GM23338 (cell line): ENCODE measurements at regions not wholly inside any gene's neighbourhood (a gene's known extent, or its start where the extent isn't known, plus 50 kb on each side); places are given as distances from the start of the nearest gene placed in this dataset.

Experiments
- ATAC-seq: fragments of 200-7000 bp; cut with Tn5 transposase; 3 replicates; pipeline ENCODE4 v1.9.1; 2020
- DNase-seq: peaks from one replicate; pipeline ENCODE4 v3.0.0-alpha.2; 2015; ENCODE audit warnings: low spot score
- H2AFZ ChIP-seq: fragments of 200-600 bp; sonication (generic); 2 replicates; pipeline ENCODE4 v1.8.0; 2016; ENCODE audit warnings: antibody characterized with exemption, mild to moderate bottlenecking, moderate library complexity
- H3F3A ChIP-seq: fragments of 200-600 bp; sonication (generic); replicated peaks from 2 replicates; pipeline ENCODE4 v1.8.0; 2017; ENCODE audit warnings: antibody characterized with exemption, mixed run types, low read depth
- H3K27ac ChIP-seq: fragments of 200-600 bp; sonication (generic); 2 replicates; pipeline ENCODE4 v1.6.1; 2016; ENCODE audit warnings: low read depth
- H3K27me3 ChIP-seq: fragments of 200-600 bp; sonication (generic); 2 replicates; pipeline ENCODE4 v1.8.0; 2016; ENCODE audit warnings: mild to moderate bottlenecking, mixed run types, moderate library complexity; ENCODE audit not compliant: insufficient read depth
- H3K36me3 ChIP-seq: fragments of 200-600 bp; sonication (generic); 2 replicates; pipeline ENCODE4 v1.8.0; 2016; ENCODE audit warnings: mild to moderate bottlenecking; ENCODE audit not compliant: insufficient read depth
- H3K4me1 ChIP-seq: fragments of 200-600 bp; sonication (generic); 2 replicates; pipeline ENCODE4 v1.8.0; 2016; ENCODE audit warnings: mild to moderate bottlenecking, moderate library complexity; ENCODE audit not compliant: insufficient read depth
- H3K4me2 ChIP-seq: fragments of 200-600 bp; sonication (generic); 2 replicates; pipeline ENCODE4 v1.7.1; 2017; ENCODE audit warnings: mixed run types
- H3K4me3 ChIP-seq: fragments of 200-600 bp; sonication (generic); 2 replicates; pipeline ENCODE4 v1.6.1; 2016; ENCODE audit warnings: mixed run types
- H3K79me2 ChIP-seq: fragments of 200-600 bp; sonication (generic); replicated peaks from 2 replicates; pipeline ENCODE4 v1.8.0; 2017; ENCODE audit warnings: mild to moderate bottlenecking; ENCODE audit not compliant: insufficient read depth
- H3K9me2 ChIP-seq: fragments of 200-600 bp; sonication (generic); 2 replicates; pipeline ENCODE4 v1.8.0; 2017; ENCODE audit not compliant: insufficient read depth
- H4K20me1 ChIP-seq: fragments of 200-600 bp; sonication (generic); replicated peaks from 2 replicates; pipeline ENCODE4 v1.8.0; 2017; ENCODE audit warnings: mild to moderate bottlenecking; ENCODE audit not compliant: insufficient read depth
- H3K27ac Mint-ChIP-seq: 2 replicates; pipeline ENCODE4 v1.8.0; 2020; ENCODE audit warnings: inconsistent platforms, mild to moderate bottlenecking, moderate library complexity, mixed read lengths
- H3K27me3 Mint-ChIP-seq: 3 replicates; pipeline ENCODE4 v1.8.0; 2022; ENCODE audit warnings: low read depth, mild to moderate bottlenecking, moderate library complexity, mixed read lengths, inconsistent platforms; ENCODE audit not compliant: insufficient read depth, poor library complexity
- H3K36me3 Mint-ChIP-seq: 3 replicates; pipeline ENCODE4 v1.8.0; 2021; ENCODE audit warnings: low read depth, mild to moderate bottlenecking, inconsistent platforms, moderate library complexity, mixed read lengths
- H3K4me1 Mint-ChIP-seq: 3 replicates; pipeline ENCODE4 v1.8.0; 2020; ENCODE audit warnings: mild to moderate bottlenecking, inconsistent platforms, mixed read lengths
- H3K4me3 Mint-ChIP-seq: 3 replicates; pipeline ENCODE4 v1.8.0; 2021; ENCODE audit warnings: moderate library complexity, mild to moderate bottlenecking, inconsistent platforms, mixed read lengths
- H3K9me3 Mint-ChIP-seq: 3 replicates; pipeline ENCODE4 v1.8.0; 2020; ENCODE audit warnings: moderate library complexity, mild to moderate bottlenecking, inconsistent platforms, mixed read lengths
- CREB1 ChIP-seq: fragments of 250-450 bp; sonication (Bioruptor Pico); IDR thresholded peaks from 2 replicates; pipeline ENCODE4 v1.5.0; 2020; ENCODE audit warnings: low read depth, mild to moderate bottlenecking, moderate library complexity
- CTCF ChIP-seq, 2 experiments: fragments of 200-600 bp in 1 of 2; sonication (generic) in 1 of 2; conservative IDR thresholded peaks; 2 replicates each; pipeline versions ENCODE4 v1.5.1 to v1.6.1; 2016 to 2017; ENCODE audit warnings: antibody characterized with exemption in 2 of 2, low read depth in 2 of 2, mild to moderate bottlenecking in 2 of 2, moderate library complexity in 1 of 2
- NANOG ChIP-seq: IDR thresholded peaks from 2 replicates; pipeline ENCODE4 v1.6.1; 2016; ENCODE audit warnings: antibody characterized with exemption, borderline replicate concordance
- POLR2AphosphoS5 ChIP-seq: IDR thresholded peaks from 2 replicates; pipeline ENCODE4 v1.6.1; 2016; ENCODE audit warnings: antibody characterized with exemption, low read depth
- STAT1 ChIP-seq: IDR thresholded peaks from one replicate; pipeline ENCODE4 v1.6.1; 2016; ENCODE audit warnings: antibody characterized with exemption; ENCODE audit not compliant: unreplicated experiment
- ZNF114 ChIP-seq: fragments of 250-450 bp; sonication (Bioruptor Pico); IDR thresholded peaks from 2 replicates; pipeline ENCODE4 v1.5.0; 2020; ENCODE audit warnings: mild to moderate bottlenecking, moderate library complexity
- ZNF331 ChIP-seq: fragments of 250-450 bp; sonication (Bioruptor Pico); IDR thresholded peaks from 2 replicates; pipeline ENCODE4 v1.5.0; 2020; ENCODE audit warnings: low read depth, mild to moderate bottlenecking, moderate library complexity
- ZNF462 ChIP-seq: fragments of 250-450 bp; sonication (Bioruptor Pico); IDR thresholded peaks from 2 replicates; pipeline ENCODE4 v1.5.0; 2020; ENCODE audit warnings: mild to moderate bottlenecking, moderate library complexity

- no peak for TF ChIP-seq ZNF462 (CRISPR knock-in tag)
- no peak for TF ChIP-seq STAT1
- no peak for TF ChIP-seq NANOG
- no peak for TF ChIP-seq POLR2AphosphoS5
- no peak for TF ChIP-seq ZNF331 (CRISPR knock-in tag)
- TF ChIP-seq CREB1 (CRISPR knock-in tag) = no peak
- TF ChIP-seq CTCF (conservative IDR thresholded peaks at IDR 0.05; ENCODE audit: low read depth in 2 of 2) = no peak
These were observed 113.4 kb downstream of the SCP2D1 start (continued) for GRCh38 chr20:18926965-18927364.

DNA sequence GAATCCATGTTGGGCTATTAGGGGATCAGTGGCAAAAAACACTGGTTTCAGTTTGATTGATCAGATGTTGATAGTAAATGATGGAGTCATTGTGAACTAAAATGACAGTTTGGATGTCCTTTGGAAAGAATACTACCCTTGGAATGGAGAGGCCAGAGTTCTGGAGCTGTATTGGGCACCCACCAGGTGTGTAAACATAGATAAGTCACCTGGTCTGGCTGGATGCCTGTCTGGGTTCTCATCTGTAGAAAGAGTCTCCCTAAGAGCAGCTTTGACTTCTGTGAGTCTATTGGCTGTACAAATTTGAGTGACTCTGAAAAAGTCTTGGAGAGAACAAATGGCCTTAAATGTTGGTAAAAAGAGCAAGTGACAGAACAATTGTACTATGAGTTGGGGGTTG, 115.0 kb downstream of the SCP2D1 start:
- no peaks in the 10 kb centered on the region; the same call in 1 of the 2 replicates for H3K9me2 ChIP-seq
- TF ChIP-seq ZNF114 (CRISPR knock-in tag) (no peak), ZNF462 (CRISPR knock-in tag) (no peak), CREB1 (CRISPR knock-in tag) (no peak)

More for the DNA sequence above, 115.0 kb downstream of the SCP2D1 start:
- Histone ChIP-seq H3K79me2 (no peaks in the 10 kb centered on the region), H3F3A (no peaks in the 10 kb centered on the region), H3K36me3 (no peaks in the 10 kb centered on the region), H2AFZ (no peak overlapping the region), H3K4me1 (no peaks in the 10 kb centered on the region), H3K4me3 (no peak overlapping the region), H4K20me1 (no peaks in the 10 kb centered on the region), H3K4me2 (no peak overlapping the region), H3K27ac (no peak overlapping the region), H3K27me3 (no peaks in the 10 kb centered on the region)
- Mint-ChIP-seq H3K9me3 (no peaks in the 10 kb centered on the region), H3K4me3 (no peak overlapping the region), H3K27ac (no peak overlapping the region), H3K4me1 (no peaks in the 10 kb centered on the region), H3K36me3 (no peaks in the 10 kb centered on the region), H3K27me3 (no peaks in the 10 kb centered on the region)
- ATAC-seq (no peak), DNase-seq (no peak)
